NCI-H82 treated with DMSO at 0.1 percent for 48 hours (cell line): ENCODE measurements at regions not wholly inside any gene's neighbourhood (a gene's known extent, or its start where the extent isn't known, plus 50 kb on each side); places are given as distances from the start of the nearest gene placed in this dataset.
A peak's percentile ranks its signal among the peaks of the same experiment; 100 is the strongest.

Experiments
- DNase-seq: peaks from one replicate; lab custom pipeline; 2025; ENCODE audit not compliant: unreplicated experiment; lab: John Stamatoyannopoulos, UW

DNA sequence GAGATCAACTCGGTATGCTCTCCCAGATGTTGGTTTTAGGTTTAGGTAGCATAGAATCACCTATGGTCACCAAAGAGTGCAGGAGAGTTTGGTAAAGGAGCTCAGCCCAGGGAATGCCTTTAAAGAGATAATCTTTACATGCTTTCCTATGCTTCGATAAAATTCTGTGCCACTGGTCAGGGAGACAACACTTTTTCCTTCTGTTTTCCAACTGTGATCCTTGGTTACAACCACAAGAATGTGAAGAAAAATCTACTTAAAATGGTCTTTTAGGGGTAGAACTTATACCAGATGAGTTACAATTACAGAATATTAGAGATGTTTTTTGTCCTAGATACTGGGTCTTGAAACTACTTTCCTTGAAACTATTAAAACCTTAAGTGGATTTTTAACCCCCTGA lies 895.6 kb downstream of the TTLL7 start:
- no peak for DNase-seq

DNA sequence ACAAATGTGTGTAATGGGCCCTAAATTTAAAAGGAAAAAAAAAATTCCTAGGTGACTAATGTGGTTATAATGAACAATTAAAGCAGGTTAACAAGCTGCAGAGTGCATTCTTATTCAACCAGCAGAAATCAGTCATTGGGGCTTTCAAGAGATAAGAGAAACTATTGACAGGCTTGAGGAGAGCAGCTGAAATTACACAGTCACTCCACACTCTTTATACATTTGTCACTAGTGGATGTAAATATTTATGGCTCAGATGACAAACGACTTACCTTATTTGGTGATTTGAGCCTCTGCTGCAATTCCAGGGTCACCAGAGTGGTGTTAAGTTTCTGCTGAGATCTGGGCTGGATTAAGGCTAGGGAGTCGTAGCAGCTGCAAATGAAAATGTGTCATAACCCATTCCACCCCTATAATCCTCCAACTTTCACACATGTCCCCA lies 896.3 kb downstream of the TTLL7 start:
- peak; percentile 61 for DNase-seq

DNA sequence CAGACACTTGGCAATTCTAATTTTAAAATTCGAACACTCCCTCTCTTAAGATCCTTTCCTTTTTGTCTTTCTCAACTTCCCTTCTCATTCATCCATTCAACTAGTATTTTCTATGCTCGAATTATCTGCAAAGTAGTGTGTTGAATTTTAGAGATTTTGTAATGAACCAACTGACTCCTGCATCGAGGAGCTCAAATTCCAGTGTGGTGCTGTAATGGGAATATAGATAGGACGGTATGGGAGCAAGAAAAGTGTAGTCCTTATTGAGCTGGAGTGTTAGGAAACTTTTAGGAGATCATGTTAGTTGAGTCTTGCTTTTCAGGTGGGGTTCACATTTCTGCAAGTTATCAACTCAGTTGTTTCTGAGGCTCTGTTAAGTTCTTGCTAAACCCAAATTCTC lies 897.5 kb downstream of the TTLL7 start:
- no peak for DNase-seq

DNA sequence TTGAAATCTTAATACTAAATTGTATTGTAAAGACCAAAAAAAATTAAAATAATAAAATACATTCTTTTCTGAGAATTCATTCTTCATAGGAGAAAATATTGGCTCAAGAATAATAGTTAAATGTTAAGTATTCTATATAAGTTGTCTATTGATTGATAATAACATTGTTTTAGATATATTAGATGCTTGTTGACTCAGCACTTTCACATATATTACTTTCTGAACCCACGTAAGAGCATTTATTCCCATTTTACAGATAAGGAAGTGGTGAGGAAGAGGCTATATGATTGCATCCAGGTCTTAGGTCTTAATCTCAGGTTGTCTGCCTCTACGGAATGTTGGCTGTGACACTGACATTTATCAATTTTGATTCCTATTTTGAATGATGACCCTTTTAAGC lies 898.8 kb downstream of the TTLL7 start:
- DNase-seq = no peak

DNA sequence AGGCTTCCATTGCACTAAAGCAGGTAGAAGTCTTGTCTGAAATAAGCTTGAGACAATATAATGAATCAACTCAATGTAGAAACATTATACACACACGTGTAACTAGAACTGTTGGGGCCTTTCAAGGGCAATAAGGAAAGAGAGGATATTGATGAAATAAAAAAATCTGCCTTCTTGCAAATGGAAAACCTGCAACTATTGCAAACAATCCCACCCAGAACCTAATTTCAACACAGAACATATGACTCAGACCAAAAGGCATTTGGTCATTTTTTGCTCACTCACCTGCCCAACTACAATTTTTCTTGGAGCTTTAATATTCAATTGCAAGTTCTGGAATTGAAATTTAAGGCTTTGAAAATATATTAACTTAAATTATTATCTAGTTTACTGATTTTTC lies 900.1 kb downstream of the TTLL7 start:
- DNase-seq = no peak

DNA sequence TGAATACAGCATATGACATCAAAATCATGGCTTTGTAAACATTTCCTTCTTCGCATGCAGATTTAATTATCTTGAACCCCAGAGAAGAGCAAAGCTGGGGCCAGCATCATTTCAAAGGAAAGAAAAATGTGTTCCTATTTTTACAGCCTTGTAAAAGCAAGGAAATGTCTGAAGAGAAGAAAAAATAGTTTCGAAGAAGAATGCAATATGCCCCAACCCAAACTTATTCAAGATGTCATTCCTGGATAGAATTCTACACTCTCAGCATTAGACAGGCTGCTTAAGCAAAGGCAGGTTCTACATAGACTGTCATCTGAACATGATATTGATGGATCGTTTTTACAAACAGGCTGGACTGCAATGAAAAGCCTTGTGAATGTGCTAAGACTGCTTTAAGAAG lies 900.8 kb downstream of the TTLL7 start:
- no peak for DNase-seq

DNA sequence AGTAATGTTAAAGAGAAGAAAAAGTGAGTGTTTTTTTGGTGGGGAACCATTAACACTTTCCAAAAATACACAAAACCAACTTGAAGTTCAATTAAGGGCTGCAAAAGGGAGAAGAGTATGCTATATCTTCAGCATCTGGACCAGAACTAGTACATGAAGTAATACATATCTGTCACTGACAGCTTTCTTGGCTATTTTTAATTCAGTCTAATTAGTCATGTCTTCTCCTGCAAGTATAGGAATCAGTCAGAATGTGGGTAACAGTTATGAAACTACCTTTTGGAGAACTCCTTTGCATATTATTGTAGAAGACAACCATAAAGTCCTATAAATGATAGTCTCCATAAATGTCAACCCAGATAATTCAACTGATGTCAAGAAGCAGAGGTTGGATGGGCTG lies 901.2 kb downstream of the TTLL7 start:
- no peak for DNase-seq

DNA sequence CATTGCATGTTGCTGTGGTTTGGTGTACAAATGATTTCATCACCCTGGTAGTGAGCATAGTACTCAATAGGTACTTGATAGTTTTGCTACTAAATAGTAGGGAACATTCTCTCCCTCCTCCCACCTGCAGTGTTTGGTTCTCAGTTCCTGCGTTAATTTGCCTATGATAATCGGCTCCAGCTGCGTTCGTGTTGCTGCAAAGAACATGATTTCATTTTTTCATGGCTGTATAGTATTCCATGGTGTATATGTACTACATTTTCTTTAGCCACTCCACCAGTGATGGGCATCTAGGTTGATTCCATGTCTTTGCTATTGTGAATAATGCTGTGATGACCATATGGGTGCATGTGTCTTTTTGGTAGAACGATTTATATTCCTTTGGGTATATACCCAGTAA lies 903.4 kb downstream of the TTLL7 start:
- DNase-seq = no peak

DNA sequence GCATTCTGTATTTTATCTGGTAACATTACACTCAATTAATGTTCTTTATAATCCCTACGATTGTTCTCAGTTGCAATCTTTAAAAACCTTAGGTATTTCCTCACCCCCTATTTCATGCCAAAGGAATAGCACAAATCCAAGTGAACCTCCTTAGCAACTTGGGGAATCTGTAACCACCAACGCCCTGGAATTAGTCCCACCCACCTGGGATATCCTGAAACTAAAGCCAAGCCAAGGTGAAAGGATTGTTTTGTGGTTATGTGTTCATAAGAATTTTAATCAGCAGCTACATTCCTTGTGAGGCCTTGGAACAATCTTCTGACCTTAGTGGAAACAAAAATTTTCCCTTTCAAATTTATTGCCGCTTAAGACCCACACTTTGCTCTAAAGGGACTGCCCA lies 908.7 kb downstream of the TTLL7 start:
- no peak for DNase-seq

DNA sequence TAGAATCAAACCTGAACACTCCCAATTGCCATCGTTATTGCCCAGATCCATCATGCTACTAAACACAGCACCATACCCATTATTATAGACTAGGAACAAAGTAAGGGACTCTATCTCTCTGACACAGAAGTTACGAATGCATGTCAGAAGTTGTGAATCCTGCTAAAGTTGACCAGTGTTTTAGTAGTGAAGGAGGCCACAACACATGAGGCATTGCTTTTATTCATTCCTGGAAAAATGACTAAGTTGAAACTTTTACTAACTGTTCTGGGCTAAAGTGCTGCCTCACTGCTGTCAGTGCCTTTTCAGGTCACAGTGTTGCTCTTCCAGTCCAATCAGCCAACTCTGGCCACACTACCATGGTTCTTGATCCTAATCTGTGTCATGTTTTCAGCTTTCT lies 911.1 kb downstream of the TTLL7 start:
- DNase-seq = no peak

DNA sequence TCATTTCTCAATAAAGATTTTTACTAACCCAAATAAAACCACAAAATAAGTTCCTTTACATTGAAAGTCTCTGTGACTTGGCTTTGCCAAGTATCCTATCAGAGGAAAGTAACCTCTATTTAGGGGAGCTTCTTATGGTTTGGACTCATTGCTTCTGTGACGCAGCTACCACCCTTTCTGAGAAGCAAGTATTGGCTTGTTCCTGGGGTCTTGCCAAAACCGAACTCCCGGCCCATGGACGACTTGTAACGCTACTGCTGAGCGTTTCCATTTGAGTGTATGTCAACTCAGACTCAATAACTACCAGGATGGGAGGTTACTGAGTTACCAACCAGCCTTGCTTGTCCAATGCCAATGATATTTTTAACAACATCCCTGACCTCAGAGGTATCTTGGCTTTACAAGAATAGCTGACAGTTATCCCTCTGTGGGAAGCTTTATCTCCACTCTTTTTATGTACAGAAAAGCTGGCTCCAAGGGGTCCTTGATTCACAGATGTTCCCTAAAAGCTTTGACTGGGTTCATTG lies 911.9 kb downstream of the TTLL7 start:
- DNase-seq = no peak

DNA sequence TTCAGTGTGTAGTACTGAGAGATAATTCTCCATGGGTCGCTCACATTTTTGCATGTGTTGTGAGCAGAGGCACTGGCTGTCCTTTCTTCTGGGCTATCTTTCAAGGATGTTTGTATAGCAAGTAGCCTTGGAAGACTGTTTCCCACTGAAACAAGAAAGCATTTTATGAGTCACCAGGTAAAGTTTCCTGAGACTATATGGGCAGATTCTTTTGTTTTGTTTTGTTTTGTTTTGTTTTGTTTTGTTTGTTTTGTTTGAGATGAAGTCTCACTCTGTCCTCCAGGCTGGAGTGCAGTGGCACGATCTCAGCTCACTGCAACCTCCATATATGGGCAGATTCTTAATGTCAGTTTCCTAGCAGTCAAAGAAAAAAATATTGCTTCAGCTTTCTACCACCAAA lies 912.6 kb downstream of the TTLL7 start:
- DNase-seq = no peak

DNA sequence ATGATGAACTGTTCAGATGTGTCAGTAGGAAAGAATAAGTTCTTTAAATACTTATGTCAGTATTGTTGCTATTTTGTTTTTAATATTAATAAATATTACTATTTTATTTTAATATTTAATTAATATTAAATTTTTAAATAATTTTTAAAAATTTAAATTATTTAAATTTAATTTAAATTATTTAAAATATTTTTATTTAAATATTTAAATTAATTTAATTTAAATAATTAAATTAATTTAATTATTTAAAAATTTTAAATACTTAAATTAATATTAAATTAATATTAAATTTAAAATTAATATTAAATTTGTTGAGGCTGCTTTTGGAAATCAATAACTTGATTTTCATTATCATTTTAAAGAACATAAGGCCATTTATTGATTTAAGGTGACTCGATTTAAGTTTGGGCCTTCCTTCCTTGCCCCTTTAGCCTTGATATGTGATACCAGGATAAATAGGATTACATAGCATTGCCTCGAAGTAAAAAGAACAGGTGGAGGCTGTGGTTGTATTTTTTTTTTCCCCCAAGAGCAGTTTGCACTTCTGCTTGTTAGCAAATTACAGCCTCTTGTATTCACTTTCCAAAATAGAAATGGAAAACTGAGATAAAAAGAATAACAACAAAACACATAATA lies 915.2 kb downstream of the TTLL7 start:
- DNase-seq = peak; percentile 67

DNA sequence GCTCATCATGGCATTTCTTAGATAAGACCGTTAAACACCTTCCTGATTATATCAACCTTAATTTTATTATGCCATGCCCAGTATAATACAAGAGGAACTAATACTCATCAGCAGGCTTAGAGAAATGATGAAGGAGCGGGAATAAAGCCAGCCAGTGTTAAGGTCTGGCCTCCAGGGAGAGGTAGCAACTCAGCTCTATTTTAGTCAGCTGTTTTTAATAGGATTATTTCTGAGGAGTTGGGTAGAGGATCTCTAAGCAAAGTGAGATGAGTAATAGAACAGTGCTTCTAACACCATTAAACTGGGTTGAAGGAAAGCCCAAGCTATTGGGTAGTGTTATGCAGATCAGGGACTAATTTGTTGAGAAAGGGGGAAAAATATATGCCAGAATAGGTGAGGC lies 921.5 kb downstream of the TTLL7 start:
- peak; percentile 85 for DNase-seq

DNA sequence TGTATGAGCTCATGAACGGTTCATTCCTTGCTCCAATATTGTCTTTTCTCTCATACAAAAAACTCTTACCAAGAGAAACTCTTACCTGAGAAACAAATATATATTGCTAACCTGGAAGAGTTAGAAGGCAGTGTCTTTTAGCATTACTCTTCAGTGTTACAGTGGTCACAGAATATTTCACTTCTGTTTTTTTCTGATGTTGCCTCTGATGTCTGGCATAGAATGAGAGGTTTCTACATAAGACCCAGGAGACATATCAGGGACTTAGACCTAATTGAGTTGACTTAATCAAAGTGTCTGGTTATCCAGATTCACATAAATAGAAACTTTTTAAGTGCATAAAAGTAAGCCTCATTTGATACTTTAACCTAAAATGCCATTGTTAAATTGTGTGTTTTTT lies 923.8 kb downstream of the TTLL7 start:
- DNase-seq = no peak

DNA sequence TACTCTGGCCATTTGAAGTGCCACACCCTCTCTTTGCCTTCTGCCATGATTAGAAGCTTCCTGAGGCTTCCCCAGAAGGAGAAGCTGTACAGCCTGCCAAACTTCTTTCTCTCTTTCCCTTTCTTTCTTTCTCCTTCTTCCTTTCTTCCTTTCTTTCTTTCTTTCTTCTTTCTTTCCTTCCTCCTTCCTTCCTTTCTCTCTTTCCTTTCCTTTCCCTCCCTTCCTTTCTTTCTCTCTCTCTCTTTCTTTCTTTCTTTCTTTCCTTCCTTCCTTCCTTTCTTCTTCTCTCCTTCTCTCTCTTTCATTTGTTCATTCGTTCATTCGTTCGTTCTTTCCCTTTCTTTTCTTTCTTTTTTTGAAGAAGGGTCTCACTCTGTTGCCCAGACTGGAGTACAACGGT lies 931.0 kb downstream of the TTLL7 start:
- DNase-seq = no peak

DNA sequence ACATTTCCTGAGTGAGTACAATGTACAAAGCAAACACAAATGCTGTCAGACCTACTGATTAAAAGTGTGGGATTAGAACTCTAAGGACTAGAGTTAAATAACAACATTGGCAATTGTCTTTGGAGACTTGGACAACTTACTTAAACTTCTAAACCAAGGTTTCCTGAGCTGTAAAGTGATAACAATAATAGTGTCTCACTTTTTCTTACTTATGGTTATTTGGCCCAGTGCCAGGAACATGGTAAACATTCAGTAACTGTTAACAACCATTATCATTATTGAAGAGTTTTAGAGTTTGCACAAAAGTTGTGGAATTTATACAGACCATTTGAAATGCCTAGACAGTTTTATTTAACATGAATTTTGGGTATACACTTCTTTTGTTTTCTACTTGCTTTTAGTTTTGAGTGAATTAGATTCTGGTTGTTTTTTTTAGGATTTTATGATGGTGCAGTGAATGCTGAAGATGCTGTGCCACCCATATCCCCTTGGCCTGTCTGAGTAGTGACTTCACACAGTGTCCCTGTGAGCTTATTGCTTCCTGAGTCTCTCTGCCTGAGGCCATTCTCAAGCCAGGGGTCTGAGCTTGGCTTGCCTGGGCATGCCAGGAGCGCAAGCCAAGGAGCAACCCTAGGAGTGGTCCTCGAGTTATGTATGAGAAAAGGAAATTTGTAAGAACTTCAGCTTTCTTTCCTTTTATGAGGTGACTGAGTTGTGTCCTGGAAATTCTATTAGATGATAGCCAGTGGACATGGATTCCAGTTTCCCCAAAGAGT lies 932.8 kb downstream of the TTLL7 start:
- DNase-seq = no peak

DNA sequence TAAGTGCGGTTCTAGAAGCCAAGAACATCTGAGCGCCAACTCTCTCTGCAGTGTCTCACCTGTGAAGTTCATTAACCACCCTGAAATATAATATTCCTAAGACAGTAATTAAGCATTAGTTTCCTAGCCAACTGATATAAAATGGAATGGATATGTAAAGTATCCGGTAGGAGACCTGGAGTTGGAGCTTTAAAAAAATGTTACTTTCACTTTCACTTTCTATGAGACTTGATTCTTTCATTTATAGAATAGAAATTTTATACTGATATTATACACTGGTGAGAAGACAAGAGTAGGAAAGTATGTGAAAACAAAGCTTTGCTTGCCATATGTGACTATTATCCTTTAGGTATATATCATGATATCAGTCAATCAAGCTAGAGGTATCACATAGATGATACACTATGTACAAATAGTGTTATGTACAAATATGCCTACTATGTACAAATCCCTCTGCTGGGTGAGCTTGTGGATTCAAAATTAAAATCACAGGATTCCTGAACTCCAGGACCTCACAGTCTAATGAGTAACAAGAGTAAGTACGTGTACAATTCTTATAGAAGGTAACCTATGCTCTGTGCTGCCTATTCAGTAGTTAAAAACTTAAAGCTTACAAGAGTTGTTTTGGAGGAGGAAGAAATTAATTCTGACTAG lies 934.2 kb downstream of the TTLL7 start:
- no peak for DNase-seq

DNA sequence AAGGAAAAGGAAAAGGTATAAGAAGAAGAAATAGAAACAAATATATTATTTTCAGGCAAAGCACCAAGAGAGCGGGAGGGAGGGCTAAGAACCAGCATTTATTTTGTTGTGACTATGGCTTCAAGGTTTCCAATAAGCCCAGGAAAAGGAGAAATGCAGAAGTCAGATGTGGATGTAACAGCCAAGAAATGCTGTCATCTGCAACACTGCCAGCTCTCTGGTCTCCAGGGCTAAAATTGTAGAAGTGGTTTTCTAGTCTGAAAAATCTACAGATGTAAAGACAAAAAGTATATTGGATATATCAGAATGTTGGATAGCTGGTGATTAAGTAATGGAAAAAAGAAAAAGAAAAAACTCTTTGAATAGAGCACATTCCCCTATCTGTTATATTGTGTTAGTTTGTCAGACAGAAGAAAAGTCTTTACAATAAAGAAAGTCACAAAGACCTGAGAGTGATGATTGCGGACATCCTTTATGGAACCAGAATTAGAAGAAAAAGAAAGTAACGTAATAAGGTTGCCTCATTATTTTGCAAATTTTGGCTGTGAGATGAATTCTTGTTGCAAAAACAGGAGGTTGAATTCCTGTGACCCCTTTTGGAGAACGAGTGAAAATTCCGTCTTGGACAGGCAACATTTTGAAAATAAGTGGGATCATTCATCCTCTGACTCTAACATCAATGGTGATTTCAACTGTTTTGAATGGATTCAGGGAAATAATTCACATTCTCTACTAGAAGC lies 938.1 kb downstream of the TTLL7 start:
- DNase-seq = no peak

DNA sequence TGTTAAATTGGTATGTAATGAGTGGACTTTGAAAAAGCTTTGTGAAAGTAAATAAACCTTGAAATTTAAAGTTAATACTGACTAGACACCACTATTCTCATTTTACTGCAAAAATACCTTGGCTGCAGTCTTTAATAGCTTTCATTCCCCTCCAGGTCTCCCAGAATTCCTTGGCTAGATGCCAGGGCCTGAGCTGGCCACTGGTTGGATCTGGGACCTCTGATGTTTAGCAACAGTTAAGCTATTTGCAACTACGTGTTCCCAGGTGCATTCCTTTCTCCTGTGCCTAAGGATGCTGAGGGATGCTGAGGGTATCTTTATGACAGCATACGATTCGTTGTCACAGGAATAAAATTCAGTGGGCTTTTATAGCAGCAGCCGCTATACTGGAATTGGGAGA lies 938.7 kb downstream of the TTLL7 start:
- no peak for DNase-seq

DNA sequence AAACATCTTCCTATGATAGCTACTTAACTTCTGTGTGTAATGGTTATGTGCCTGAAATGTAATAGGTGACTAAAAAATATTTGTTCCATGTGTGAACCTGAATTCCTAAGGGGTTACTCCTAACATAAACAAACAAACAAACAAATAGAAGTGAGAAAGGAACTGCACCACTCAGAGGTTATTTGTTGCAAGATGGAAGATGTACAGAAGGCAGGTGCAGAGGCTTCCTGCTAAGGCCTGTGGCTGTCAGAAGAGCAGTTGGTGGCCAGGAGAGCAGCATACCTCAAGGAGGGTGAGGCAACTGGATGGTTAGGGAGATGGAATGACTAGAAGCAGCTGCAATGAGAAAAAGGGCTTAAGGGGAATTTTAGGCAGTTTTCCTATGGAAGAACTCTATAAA lies 940.6 kb downstream of the TTLL7 start:
- no peak for DNase-seq
